MM.1S (cell line): ENCODE measurements at regions not wholly inside any gene's neighbourhood (a gene's known extent, or its start where the extent isn't known, plus 50 kb on each side); places are given as distances from the start of the nearest gene placed in this dataset.

Experiments
- DNase-seq: peaks from one replicate; pipeline ENCODE4 v3.0.0-alpha.2; 2015
- H2AFZ ChIP-seq: fragments of 300-600 bp; sonication (generic); 2 replicates; pipeline ENCODE4 v1.6.0; 2016; ENCODE audit warnings: antibody characterized with exemption, low read length
- H3F3A ChIP-seq: fragments of 300-600 bp; sonication (generic); 2 replicates; pipeline ENCODE4 v1.6.1; 2016; ENCODE audit warnings: mild to moderate bottlenecking, antibody characterized with exemption, low read length, moderate library complexity, mixed read lengths; ENCODE audit not compliant: insufficient read depth
- H3K27ac ChIP-seq: fragments of 300-600 bp; sonication (generic); 2 replicates; pipeline ENCODE4 v1.5.1; 2016; ENCODE audit warnings: mild to moderate bottlenecking, low read length
- H3K27me3 ChIP-seq: fragments of 300-600 bp; sonication (generic); replicated peaks from 2 replicates; pipeline ENCODE4 v1.6.0; 2016; ENCODE audit warnings: low read length; ENCODE audit not compliant: insufficient read depth
- H3K36me3 ChIP-seq: fragments of 300-600 bp; sonication (generic); replicated peaks from 2 replicates; pipeline ENCODE4 v1.6.1; 2016; ENCODE audit warnings: mild to moderate bottlenecking, low read length, mixed read lengths; ENCODE audit not compliant: insufficient read depth
- H3K4me1 ChIP-seq: fragments of 300-600 bp; sonication (generic); 2 replicates; pipeline ENCODE4 v1.6.1; 2016; ENCODE audit warnings: low read length, mixed read lengths
- H3K4me2 ChIP-seq: fragments of 300-600 bp; sonication (generic); 2 replicates; pipeline ENCODE4 v1.6.0; 2016; ENCODE audit warnings: low read depth, low read length
- H3K4me3 ChIP-seq: fragments of 300-600 bp; sonication (generic); 2 replicates; pipeline ENCODE4 v1.5.1; 2016; ENCODE audit warnings: low read length, mixed read lengths
- H3K79me2 ChIP-seq: fragments of 300-600 bp; sonication (generic); 2 replicates; pipeline ENCODE4 v1.6.1; 2016; ENCODE audit warnings: mixed run types, low read length, mixed read lengths
- H3K9ac ChIP-seq: fragments of 300-600 bp; sonication (generic); 2 replicates; pipeline ENCODE4 v1.6.1; 2016; ENCODE audit warnings: low read length, mixed read lengths
- H3K9me2 ChIP-seq: fragments of 300-600 bp; sonication (generic); replicated peaks from 2 replicates; pipeline ENCODE4 v1.6.1; 2016; ENCODE audit warnings: mild to moderate bottlenecking, low read length, mixed read lengths; ENCODE audit not compliant: insufficient read depth
- H3K9me3 ChIP-seq: fragments of 300-600 bp; sonication (generic); replicated peaks from 2 replicates; pipeline ENCODE4 v1.6.1; 2016; ENCODE audit warnings: mild to moderate bottlenecking, low read length, mixed read lengths; ENCODE audit not compliant: insufficient read depth
- H4K20me1 ChIP-seq: fragments of 300-600 bp; sonication (generic); 2 replicates; pipeline ENCODE4 v1.6.1; 2016; ENCODE audit warnings: mild to moderate bottlenecking, low read length, moderate library complexity, mixed read lengths; ENCODE audit not compliant: insufficient read depth
- CTCF ChIP-seq: fragments of 300-600 bp; sonication (generic); IDR thresholded peaks from 2 replicates; pipeline ENCODE4 v1.5.1; 2016; ENCODE audit warnings: antibody characterized with exemption, low read length, mixed read lengths
- EZH2 ChIP-seq: fragments of 300-600 bp; sonication (generic); optimal IDR thresholded peaks from 2 replicates; pipeline ENCODE3; 2017; ENCODE audit warnings: low read depth, mild to moderate bottlenecking, antibody characterized with exemption, low read length, mixed read lengths
- EZH2phosphoT487 ChIP-seq: fragments of 300-600 bp; sonication (generic); IDR thresholded peaks from 2 replicates; pipeline ENCODE4 v1.6.1; 2018; ENCODE audit warnings: antibody characterized with exemption, low read length

- TF ChIP-seq CTCF = no peak
- TF ChIP-seq EZH2 = no peak
- TF ChIP-seq EZH2phosphoT487 = no peak
- H3K27me3 ChIP-seq = no peaks in the 10 kb centered on the region
- H3K9ac ChIP-seq = no peak overlapping the region
- no peaks in the 10 kb centered on the region; the same call in 1 of the 2 replicates for H3K9me3 ChIP-seq
- DNase-seq = no peak
- no peaks in the 10 kb centered on the region for H4K20me1 ChIP-seq
- no peaks in the 10 kb centered on the region for H3F3A ChIP-seq
- H3K79me2 ChIP-seq = no peaks in the 10 kb centered on the region
- no peaks in the 10 kb centered on the region for H3K9me2 ChIP-seq
- H3K27ac ChIP-seq = no peak overlapping the region
- no peak overlapping the region for H3K4me3 ChIP-seq
- no peaks in the 10 kb centered on the region for H3K36me3 ChIP-seq
- H3K4me1 ChIP-seq = no peaks in the 10 kb centered on the region
- H3K4me2 ChIP-seq = no peak overlapping the region
- no peak overlapping the region for H2AFZ ChIP-seq
Measured at GRCh38 chr5:94045839-94046782, 304.7 kb upstream of the POU5F2 start.

GRCh38 chr5:94043311-94043710 lies 301.9 kb upstream of the POU5F2 start:
- no peaks in the 10 kb centered on the region for H4K20me1 ChIP-seq
- no peaks in the 10 kb centered on the region for H3K27me3 ChIP-seq
- no peak for DNase-seq
- H2AFZ ChIP-seq = no peak overlapping the region
- H3K4me3 ChIP-seq = no peak overlapping the region
- no peaks in the 10 kb centered on the region for H3K4me1 ChIP-seq
- no peak overlapping the region for H3K27ac ChIP-seq
- H3F3A ChIP-seq = no peaks in the 10 kb centered on the region
- TF ChIP-seq EZH2 (no peak), CTCF (no peak), EZH2phosphoT487 (no peak)
- no peaks in the 10 kb centered on the region for H3K36me3 ChIP-seq
- H3K9me2 ChIP-seq = no peaks in the 10 kb centered on the region
- H3K9ac ChIP-seq = no peak overlapping the region
- no peaks in the 10 kb centered on the region for H3K79me2 ChIP-seq
- no peak overlapping the region for H3K4me2 ChIP-seq
- no peaks in the 10 kb centered on the region; the same call in 1 of the 2 replicates for H3K9me3 ChIP-seq

GRCh38 chr5:94040591-94041148 lies 299.3 kb upstream of the POU5F2 start:
- no peaks in the 10 kb centered on the region for H4K20me1 ChIP-seq
- H3K4me3 ChIP-seq = no peak overlapping the region
- TF ChIP-seq CTCF = no peak
- TF ChIP-seq EZH2phosphoT487 = no peak
- no peak for TF ChIP-seq EZH2
- no peaks in the 10 kb centered on the region for H3K27me3 ChIP-seq
- H3K9me3 ChIP-seq = no peaks in the 10 kb centered on the region; the same call in 1 of the 2 replicates
- no peak overlapping the region for H3K27ac ChIP-seq
- H3K4me2 ChIP-seq = no peak overlapping the region
- no peak for DNase-seq
- H3F3A ChIP-seq = no peaks in the 10 kb centered on the region
- no peaks in the 10 kb centered on the region for H3K36me3 ChIP-seq
- H3K79me2 ChIP-seq = no peaks in the 10 kb centered on the region
- H3K9ac ChIP-seq = no peak overlapping the region
- H2AFZ ChIP-seq = no peak overlapping the region
- H3K4me1 ChIP-seq = no peaks in the 10 kb centered on the region
- no peaks in the 10 kb centered on the region for H3K9me2 ChIP-seq
